ENCODE measurements at regions not wholly inside any gene's neighbourhood (a gene's known extent, or its start where the extent isn't known, plus 50 kb on each side); places are given as distances from the start of the nearest gene placed in this dataset.

GRCh38 chr13:63628310-63628709 is 2212.7 kb upstream of the PCDH20 start:
- TF ChIP-seq EZH2 (IDR thresholded peaks at IDR 0.05), result no peak
- TF ChIP-seq POLR2AphosphoS5 (IDR thresholded peaks at IDR 0.05; ENCODE audit: borderline replicate concordance, low read depth, low read length), result no peak
